Neural crest cell (in vitro differentiated cells): ENCODE measurements at regions not wholly inside any gene's neighbourhood (a gene's known extent, or its start where the extent isn't known, plus 50 kb on each side); places are given as distances from the start of the nearest gene placed in this dataset.

Source experiments
- DNase-seq: peaks from one replicate; pipeline ENCODE4 v3.0.0; 2021; ENCODE audit warnings: low read depth, mixed read lengths, low spot score
- H3K27ac Mint-ChIP-seq: one replicate; pipeline ENCODE4 v1.8.0; 2021; ENCODE audit warnings: mild to moderate bottlenecking, mixed read lengths; ENCODE audit not compliant: unreplicated experiment
- H3K27me3 Mint-ChIP-seq: 2 replicates; pipeline ENCODE4 v1.8.0; 2021; ENCODE audit warnings: low read depth, mild to moderate bottlenecking, mixed read lengths
- H3K36me3 Mint-ChIP-seq: 2 replicates; pipeline ENCODE4 v1.8.0; 2021; ENCODE audit warnings: low read depth, mild to moderate bottlenecking, mixed read lengths
- H3K4me1 Mint-ChIP-seq: 2 replicates; pipeline ENCODE4 v1.8.0; 2021; ENCODE audit warnings: mixed read lengths
- H3K4me3 Mint-ChIP-seq: one replicate; pipeline ENCODE4 v1.8.0; 2021; ENCODE audit warnings: mild to moderate bottlenecking, mixed read lengths
- H3K9me3 Mint-ChIP-seq: 2 replicates; pipeline ENCODE4 v1.8.0; 2021; ENCODE audit warnings: mixed read lengths
- TF ChIP-seq, protein P1 (sequence below): fragments of 200-600 bp; sonication (generic); conservative IDR thresholded peaks from 2 replicates; pipeline ENCODE4 v1.5.0; 2021; ENCODE audit warnings: antibody characterized with exemption, mild to moderate bottlenecking

DNA sequence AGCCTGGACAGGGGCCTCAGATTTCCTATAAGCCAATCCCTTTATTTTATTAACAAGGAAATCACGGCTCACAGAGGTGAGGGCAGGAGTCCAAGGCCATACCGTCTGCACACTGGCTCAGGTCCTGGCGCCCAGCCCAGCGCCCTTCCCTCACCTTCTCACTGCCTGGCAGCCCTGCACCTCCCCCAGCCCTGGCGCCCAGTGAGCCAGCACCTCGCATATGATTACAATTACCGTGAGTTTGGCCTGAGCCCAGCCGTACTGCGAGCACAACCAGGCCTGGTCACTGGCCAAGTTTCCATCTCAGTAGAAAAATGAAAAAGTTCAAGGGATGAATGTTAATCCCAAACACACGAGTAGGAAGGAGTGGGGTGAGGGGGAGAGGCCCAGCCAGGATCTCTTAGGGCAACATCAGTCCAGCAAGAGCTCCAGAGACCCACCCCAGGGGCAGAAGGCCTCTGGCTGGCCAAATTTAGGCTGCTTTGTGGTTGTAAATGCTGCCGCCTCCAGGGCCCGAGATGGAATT lies 68.4 kb downstream of the MCFD2 start:
- Mint-ChIP-seq H3K4me1 (peaks cover 22% of the 10 kb centered on the region), H3K4me3 (no peak overlapping the region), H3K9me3 (no peaks in the 10 kb centered on the region), H3K36me3 (no peaks in the 10 kb centered on the region), H3K27ac (no peak overlapping the region), H3K27me3 (no peaks in the 10 kb centered on the region)
- DNase-seq, result no peak
- TF ChIP-seq, protein P1, sequence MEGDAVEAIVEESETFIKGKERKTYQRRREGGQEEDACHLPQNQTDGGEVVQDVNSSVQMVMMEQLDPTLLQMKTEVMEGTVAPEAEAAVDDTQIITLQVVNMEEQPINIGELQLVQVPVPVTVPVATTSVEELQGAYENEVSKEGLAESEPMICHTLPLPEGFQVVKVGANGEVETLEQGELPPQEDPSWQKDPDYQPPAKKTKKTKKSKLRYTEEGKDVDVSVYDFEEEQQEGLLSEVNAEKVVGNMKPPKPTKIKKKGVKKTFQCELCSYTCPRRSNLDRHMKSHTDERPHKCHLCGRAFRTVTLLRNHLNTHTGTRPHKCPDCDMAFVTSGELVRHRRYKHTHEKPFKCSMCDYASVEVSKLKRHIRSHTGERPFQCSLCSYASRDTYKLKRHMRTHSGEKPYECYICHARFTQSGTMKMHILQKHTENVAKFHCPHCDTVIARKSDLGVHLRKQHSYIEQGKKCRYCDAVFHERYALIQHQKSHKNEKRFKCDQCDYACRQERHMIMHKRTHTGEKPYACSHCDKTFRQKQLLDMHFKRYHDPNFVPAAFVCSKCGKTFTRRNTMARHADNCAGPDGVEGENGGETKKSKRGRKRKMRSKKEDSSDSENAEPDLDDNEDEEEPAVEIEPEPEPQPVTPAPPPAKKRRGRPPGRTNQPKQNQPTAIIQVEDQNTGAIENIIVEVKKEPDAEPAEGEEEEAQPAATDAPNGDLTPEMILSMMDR, result no peak

- peaks cover 22% of the 10 kb centered on the region for H3K4me1 Mint-ChIP-seq
- no peak overlapping the region for H3K4me3 Mint-ChIP-seq
These were observed 69.1 kb downstream of the MCFD2 start for GRCh38 chr2:46846536-46846935.

GRCh38 chr2:46845542-46846486 lies 69.8 kb downstream of the MCFD2 start:
- H3K9me3 Mint-ChIP-seq, result no peaks in the 10 kb centered on the region
- TF ChIP-seq, protein P1, result no peak
- H3K4me1 Mint-ChIP-seq, result peaks cover 22% of the 10 kb centered on the region
- no peaks in the 10 kb centered on the region for H3K36me3 Mint-ChIP-seq
- H3K4me3 Mint-ChIP-seq, result no peak overlapping the region
- no peaks in the 10 kb centered on the region for H3K27me3 Mint-ChIP-seq
- H3K27ac Mint-ChIP-seq, result no peak overlapping the region
- no peak for DNase-seq

More at GRCh38 chr2:46846536-46846935, 69.1 kb downstream of the MCFD2 start:
- TF ChIP-seq, protein P1, result no peak
- Mint-ChIP-seq H3K9me3 (no peaks in the 10 kb centered on the region), H3K27ac (no peak overlapping the region), H3K27me3 (no peaks in the 10 kb centered on the region), H3K36me3 (no peaks in the 10 kb centered on the region)
- DNase-seq, result no peak

- no peak for DNase-seq
- TF ChIP-seq, protein P1, result no peak
- Mint-ChIP-seq H3K4me3 (no peak overlapping the region), H3K27ac (no peak overlapping the region), H3K27me3 (peaks cover 2% of the 10 kb centered on the region), H3K36me3 (no peaks in the 10 kb centered on the region), H3K4me1 (peaks cover 22% of the 10 kb centered on the region), H3K9me3 (no peaks in the 10 kb centered on the region)
These were observed 71.2 kb downstream of the MCFD2 start for GRCh38 chr2:46844443-46844842.

GRCh38 chr2:46844034-46844433 lies 71.6 kb downstream of the MCFD2 start:
- H3K4me1 Mint-ChIP-seq, result peaks cover 21% of the 10 kb centered on the region
- DNase-seq, result no peak
- peaks cover 2% of the 10 kb centered on the region for H3K27me3 Mint-ChIP-seq
- no peaks in the 10 kb centered on the region for H3K9me3 Mint-ChIP-seq
- H3K27ac Mint-ChIP-seq, result no peak overlapping the region
- TF ChIP-seq, protein P1, result no peak
- no peak overlapping the region for H3K4me3 Mint-ChIP-seq
- no peaks in the 10 kb centered on the region for H3K36me3 Mint-ChIP-seq
